ENCODE measurements at regions not wholly inside any gene's neighbourhood (a gene's known extent, or its start where the extent isn't known, plus 50 kb on each side); places are given as distances from the start of the nearest gene placed in this dataset.
"Not testable (repeated sequence)": the region's sequence is repeated elsewhere in the genome, so short reads cannot be mapped to it uniquely, and the experiment has no call there.

DNA sequence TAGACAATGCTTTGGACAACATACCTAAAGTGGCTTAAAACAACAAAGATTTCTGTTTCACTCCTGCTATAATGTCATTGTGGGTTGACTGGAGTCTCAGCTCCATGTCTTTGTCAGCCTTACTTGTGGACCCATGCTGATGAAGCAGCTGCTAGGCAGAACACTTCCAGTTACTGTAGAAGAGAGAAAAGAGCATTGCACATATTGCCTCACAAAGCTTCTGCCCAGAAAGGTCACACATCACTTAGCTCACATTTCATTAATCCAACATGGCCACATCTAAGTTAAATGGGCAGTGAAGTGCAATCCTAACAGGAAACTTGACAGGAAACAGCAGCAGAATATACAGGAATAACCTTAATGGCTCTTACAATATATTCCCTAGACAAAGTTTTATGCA is 480.5 kb upstream of the HTR1E start:
- DNase-seq = no peak

DNA sequence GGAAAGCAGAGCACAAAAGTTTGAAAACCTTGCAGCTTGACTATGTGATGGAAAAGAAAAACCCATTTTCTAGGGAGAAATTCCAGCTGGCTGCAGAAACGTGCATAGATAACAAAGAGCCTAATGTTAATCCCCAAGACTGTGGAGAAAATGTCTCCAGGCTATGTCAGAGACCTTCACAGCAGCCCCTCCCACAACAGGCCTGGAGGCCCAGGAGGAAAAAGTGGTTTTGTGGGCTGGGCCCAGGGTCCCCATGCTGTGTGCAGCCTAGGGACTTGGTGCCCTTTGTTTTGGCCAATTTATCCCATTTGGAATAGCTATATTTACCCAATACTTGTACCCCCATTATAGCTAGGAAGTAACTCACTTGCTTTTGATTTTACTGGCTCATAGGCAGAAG is 484.1 kb upstream of the HTR1E start:
- DNase-seq = no peak

DNA sequence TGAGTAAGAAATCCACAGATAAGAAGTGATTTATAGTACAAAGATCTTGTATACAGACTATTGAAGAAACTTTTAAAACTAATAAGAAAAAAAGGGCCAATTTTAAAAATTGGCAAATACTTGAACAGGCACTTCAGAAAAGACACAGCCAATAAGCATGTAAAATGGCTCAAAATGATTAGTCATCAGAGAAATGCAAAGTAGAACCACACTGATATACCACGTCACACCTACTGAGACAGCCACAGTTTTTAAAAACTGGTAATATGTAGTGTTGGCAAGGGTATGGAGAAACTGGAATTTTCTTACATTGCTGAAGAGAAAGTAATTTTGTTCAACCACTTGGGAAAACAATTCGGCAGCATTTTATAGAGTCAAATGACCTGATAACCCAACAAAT is 488.9 kb upstream of the HTR1E start:
- no peak for DNase-seq

DNA sequence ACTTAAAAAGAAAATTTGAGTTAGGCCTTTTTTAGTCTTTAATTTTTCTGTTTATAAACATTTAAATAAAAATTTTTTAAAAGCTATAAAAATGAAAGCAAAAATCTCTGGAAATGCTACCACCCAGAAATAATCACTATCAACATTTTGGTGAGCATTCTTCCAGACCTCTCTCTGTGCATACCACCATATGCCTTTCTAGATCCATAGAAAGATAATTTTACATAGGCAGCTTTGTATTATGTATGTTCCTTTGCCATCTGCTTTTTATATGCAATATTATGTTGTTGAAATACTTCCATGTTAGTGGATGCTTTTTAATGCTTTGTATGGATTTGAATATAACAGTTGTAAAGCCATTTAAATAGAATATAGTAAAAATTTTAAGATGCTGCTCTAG is 496.7 kb upstream of the HTR1E start:
- no peak for DNase-seq

DNA sequence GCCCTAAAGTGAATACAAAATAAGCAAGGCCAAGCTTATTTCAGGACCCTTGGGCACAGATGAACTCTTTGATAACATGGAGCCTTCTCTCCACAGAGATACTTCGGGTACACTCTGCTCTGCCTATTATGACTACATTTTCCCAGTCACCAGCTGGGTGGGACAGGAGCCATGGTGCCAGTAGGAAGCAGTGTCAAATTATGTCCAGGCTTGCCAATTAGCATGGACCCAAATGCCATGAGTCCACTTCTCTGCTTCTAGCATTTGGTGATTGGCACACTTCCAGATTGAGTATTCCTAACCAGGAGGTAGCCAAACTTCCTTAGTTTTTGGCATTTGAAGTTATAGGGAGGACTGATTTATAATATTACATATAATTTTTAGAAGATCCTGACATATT is 513.8 kb upstream of the HTR1E start:
- DNase-seq = no peak

DNA sequence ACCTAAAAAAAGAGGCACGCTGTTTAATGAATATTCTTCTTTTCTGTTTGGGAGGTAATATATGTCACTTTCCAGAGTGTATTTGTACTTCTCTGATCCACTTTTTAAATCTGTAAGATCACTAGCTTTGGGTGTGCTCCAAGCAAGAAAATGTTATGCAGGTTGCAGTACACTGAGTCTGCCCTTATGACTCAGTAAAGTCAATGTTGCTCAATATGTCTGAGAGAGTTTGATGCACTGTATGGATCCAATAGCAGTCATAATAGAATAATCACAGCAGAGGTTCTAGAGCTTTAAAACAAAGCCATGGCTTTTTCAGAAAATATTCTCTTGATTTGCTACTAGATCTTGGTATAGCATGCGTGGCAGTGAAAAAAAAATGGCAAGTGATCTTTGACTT is 525.3 kb upstream of the HTR1E start:
- DNase-seq = no peak

DNA sequence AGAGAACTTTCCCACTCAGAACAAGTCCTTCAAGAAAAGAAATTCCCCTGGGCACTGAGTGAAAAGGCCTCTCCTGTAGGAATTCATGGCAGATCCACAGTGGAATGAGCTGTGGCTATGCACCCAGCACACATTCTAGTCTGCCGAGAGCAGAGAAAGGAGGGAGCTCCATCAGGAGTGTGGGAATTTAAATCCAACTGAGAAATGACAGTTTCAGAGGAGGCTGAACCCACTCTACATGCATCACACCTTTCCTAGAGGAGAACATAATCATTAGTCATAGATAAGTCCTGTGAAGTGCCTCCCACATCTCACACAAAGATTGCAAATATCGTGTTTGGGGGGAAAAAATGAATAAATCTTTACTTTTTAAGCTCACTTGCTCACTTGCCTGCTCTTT is 530.2 kb upstream of the HTR1E start:
- DNase-seq = no peak

DNA sequence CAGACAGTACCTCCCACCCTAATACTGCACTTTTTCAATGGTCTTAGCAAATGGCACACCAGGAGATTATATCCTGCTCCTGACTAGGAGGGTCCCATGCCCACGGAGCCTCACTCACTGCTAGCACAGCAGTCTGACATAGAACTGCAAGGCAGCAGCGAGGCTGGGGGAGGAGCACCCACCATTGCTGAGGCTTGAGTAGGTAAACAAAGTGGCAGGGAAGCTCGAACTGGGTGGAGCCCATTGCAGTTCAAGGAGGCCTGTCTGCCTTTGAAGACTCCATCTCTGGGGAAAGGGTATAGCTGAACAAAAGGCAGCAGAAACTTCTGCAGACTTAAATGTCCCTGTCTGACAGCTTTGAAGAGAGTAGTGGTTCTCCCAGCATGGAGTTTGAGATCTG is 544.5 kb upstream of the HTR1E start:
- not testable (repeated sequence) for DNase-seq

DNA sequence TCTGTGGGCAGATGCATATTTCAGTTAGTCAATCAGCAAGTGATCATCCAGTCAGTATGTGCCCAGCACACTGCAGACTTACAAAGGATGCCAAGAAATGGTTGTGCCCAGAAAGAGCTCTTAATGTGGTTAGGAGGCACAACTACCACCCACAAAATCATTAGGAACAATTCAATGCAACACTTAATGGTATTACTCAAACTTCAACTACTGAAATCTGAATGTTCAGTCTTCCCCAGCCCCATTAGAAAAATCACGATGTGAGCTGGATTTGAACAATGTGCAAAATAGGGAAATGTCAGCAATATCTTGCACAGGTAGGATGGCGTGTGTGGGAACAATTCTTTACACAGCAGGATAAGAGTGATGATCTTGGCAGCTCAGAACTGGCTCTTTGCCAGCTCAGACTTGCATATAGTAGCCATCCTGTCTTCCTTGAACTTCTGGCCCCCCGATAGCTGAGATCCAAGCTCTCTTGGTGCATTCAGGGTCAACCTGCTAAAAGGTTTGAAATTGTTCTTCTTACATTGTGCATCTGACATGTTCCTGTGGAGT is 556.7 kb upstream of the HTR1E start:
- no peak for DNase-seq

DNA sequence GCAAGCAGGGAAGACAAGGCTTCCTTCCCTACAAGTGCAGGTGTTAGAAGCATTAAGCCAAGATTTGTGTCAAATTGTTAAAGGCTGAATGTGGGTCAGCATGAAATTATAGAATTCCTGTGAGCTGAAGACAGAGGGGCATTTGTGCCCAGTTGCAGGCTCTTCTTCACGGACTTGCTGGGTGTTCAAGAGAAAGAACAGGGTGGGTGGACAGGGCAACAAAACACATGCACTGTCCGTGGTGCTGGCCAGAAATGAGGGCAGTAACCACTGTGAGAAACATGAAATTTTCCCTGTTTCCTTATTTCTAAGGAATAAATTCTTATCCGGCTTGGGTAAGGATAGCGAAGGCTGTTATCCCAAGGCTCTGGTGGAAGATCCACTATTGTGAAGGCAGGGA is 579.5 kb upstream of the HTR1E start:
- no peak for DNase-seq

DNA sequence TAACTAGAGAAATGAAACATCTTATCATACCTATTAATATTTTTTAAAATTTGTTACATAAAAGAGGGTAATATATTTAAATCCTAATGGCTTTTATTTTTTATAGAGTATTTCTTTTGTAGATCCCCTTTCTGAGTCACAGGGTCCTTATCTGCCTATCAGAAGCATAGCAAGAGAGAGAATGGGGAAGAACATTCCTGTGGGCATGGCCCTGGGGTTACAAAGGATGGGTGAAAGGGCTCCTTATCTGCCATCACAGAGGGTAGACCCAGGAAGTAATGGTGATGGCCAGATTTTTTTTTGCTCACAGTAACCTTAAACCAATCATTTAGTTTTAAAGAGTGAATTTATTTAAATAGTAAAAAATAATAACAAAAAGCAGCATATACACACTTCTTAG is 582.1 kb upstream of the HTR1E start:
- DNase-seq = peak; percentile 68

DNA sequence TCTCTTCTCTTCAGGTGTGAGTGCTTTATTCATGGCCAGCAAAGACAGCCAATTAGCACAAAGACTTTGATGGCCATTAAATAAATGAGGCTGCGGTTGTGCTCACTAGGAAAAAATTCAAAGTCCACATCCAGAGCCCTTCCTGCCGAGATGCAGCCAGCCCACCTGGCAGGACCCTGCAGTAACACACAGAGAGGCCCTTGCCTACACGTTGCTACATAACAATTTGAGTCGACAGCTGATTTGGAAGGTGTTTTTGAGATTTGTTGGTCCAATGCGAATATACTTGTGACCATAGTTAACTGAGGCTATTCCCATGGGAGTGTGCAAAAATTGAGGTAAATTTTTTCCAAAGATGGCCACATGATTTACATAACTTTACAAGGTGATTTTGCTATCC is 605.4 kb upstream of the HTR1E start:
- DNase-seq = no peak

DNA sequence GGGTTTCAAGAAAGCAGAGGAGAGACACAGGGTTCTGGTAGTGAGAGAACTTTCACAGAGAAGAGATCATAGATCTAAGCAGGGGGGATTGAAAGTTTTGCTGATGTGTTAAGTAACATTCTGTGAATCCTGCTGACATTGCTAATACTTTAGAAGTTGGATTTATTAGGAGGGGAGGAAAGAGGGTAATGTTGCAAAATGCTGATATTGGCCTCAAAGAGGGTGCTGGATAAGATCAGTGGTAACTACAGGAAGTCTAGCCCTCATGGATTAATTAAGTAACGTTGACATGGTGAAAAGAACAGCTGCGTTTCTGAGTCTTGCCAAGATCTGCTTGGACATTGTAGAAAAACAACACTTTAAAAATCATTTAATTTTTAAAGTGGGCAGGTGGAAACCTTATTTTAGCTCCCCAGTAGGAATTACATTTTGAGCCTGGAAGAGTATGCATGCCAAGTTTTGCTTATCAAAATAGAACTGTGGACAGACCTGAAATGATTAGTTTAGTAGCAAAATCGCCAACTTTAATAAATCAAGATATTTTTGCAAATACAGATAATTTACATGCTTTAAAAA is 606.0 kb upstream of the HTR1E start:
- DNase-seq = no peak

DNA sequence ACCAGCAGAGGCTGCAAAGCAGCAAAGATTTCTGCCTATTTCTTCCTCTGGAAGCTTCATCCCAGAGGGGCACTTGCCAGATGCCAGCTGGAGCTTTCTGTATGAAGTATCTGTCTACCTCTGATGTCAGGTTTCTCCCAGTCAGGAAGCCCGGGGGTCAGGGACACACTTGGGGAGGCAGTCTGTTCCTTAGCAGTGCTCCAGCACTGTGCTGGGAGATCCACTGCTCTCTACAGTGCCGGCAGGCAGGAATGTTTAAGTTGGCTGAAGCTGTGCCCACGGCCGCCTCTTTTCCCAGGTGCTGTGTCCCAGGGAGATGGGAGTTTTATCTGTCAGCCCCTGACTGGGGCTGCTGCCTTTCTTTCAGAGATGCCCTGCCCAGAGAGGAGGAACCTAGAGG is 631.1 kb upstream of the HTR1E start:
- DNase-seq = no peak

DNA sequence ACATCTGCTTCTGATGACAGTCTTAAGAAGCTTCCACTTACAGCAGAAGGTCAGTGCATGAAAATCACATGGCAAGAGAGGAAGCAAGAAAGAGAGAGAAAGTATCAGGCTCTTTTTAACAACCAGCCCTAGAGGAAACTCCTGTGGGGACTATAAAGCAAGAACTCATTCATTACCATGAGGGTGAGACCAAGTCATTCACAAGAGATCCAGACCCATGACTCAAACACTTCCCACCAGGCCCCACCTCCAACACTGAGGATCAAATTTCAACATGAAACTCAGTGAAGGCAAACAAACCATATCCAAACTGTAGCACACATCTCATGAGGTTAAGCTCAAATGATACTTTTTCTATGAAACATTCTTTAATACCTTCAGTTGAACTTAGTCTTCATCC is 643.2 kb upstream of the SYNCRIP start:
- DNase-seq = no peak

DNA sequence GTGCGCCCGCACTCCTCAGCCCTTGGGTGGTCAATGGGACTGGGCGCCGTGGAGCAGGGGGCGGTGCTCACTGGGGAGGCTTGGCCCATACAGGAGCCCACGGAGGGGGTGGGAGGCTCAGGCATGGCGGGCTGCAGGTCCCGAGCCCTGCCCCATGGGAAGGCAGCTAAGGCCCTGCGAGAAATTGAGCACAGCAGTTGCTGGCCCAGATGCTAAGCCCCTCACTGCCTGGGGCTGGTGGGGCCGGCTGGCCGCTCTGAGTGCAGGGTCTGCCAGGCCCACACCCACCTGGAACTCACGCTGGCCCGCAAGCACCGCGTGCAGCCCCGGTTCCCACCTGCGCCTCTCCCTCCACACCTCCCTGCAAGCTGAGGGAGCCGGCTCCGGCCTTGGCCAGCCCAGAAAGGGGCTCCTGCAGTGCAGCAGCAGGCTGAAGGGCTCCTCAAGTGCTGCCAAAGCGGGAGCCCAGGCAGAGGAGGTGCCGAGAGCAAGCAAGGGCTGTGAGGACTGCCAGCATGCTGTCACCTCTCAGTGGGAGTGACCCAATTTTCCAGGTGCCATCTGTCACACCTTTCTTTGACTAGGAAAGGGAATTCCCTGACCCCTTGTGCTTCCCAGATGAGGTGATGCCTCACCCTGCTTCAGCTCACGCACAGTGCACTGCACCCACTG is 642.3 kb upstream of the SYNCRIP start:
- not testable (repeated sequence) for DNase-seq

DNA sequence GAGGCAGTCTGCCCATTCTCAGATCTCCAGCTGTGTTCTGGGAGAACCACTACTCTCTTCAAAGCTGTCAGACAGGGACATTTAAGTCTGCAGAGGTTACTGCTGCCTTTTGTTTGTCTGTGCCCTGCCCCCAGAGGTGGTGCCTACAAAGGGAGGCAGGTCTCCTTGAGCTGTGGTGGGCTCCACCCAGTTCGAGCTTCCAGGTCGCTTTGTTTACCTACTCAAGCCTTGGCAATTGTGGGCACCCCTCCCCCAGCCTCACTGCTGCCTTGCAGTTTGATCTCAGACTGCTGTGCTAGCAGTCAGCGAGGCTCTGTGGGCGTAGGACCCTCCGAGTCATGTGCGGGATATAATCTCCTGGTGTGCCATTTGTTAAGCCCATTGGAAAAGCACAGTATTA is 640.9 kb upstream of the SYNCRIP start:
- DNase-seq = not testable (repeated sequence)

DNA sequence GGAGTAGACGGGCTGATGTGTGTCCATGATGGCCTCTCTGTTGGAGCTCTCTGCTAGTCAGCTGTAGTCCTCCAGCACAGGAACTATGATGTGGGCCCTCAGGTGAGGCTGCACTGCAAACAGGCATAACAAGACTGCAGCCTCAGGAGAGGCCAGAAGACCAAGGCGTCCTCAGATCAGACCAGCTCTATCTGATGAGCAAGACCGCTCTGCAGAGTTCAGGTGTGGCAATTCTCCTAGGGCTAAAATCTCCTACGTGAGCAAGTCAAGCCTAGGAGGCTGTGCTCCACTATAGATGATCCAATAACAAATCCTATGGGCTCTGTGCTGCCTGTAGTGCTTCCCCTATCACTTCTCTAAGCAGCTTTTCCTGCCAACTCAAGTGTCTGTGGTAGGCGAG is 633.4 kb upstream of the SYNCRIP start:
- no peak for DNase-seq

DNA sequence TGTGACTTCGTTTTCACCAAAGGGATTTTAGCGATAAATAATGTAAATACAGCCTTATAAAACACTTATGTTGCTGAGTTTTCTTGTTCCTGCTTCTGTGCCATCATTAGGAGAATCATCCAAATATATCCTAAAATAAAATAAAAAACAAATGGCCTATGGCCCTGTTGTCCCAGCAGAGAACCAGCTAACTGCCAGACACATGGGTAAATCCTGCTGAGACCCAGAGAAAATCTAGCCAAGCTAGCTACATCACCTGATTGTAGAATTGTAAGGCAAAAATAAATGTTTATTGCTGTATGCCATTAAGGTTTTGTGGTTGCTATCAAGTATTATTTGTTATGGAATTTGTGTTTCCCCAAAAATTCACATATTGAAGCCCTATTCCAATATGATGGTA is 631.2 kb upstream of the SYNCRIP start:
- DNase-seq = no peak

DNA sequence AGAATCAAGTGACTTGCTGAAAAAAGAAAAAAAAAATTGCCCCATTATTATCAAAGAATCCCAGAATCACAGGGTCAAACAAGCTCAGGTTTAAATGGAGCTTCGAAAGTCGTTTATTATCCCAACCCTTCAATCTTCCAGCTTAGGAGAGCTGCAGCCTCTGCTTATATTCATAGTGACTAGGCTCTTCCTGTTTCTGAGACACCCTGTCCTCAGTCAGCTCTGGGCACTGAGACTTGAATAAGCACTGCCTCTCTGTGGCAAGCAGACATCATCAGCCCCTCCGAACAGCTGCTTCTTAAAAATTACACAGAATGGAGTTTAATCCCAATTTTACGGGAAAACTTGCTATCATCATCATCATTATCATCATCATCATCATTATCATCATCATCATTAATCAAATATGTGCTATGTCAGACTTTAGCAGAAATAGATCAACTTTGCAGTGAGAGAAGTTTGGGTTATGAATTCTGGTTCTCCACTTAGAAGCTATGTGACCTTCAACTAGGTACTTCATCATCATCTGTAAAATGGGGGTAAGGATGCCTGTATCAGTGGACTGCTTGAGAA is 614.0 kb upstream of the SYNCRIP start:
- DNase-seq = no peak

DNA sequence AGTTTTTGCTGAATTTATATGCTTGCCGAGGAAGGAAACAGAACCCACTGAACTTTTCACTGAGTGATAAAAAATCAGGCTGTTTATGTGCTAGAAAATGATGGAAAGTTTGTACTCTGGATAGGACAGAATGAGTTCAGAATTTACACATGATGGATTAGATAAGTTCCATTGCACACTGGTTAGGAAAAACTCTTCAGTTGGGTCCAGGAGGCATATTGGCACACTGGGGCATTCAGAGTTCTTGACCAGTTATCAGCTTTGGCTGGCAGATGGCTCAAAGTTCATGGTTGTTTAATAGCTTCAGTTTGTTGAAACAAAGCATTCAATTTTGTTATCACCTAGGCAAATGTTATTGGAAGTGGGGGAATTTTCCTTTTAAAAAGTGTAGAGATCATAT is 613.3 kb upstream of the SYNCRIP start:
- no peak for DNase-seq

DNA sequence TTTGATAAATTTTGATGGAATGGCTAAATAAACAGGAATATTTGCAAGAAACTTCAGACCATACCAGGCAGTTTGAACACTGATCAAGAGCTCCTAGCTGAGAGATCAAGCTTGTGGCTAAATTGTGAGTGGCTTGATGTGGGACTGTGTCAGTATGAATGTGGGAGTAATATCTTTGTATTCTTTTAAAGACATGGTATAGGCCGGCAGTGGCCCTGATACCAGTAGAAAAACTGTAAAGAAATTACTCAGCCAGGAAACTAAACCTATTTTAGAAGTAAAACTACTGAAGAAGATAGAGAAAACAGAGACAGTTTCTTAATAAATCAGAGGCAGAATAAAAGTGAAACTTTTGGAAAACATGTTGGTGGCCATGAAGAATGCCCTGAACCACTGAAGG is 608.4 kb upstream of the SYNCRIP start:
- DNase-seq = no peak

DNA sequence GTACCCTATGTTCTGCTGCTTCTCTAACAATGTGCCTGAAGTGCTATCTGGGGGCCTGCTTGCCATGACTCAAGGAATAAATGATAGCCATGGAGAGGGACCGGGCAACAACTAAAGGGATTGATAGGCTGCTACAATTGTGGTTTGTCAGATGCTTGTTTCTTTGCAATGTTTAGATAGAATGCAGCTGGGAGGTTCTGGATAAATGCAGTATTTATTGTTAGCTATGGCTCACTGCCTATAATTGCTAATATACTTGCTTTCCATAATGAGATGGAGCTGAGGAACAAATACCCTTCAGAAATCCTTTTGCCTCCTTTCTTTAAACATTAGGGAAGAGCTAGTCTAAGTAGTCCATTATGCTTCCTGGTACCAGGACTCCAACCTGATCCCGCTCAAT is 575.2 kb upstream of the SYNCRIP start:
- DNase-seq = no peak

DNA sequence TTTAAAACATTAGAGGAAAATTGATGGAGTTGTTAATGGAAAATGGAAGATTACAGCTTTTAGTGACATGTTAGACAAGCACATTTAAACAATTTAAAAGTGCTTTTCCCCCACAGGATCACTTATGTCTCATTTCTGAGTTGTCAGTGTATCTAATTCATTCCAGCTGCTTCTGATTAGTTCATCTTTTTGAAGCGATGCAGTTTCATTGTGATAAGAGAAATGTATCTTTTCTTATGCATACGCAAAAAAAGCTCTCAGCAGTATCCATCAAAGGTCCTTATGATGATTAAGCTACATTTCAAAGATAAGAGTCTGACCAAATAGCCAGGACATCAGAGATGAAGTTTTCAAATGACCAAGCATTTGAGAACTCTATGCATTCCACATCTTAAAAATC is 572.6 kb upstream of the SYNCRIP start:
- DNase-seq = no peak

DNA sequence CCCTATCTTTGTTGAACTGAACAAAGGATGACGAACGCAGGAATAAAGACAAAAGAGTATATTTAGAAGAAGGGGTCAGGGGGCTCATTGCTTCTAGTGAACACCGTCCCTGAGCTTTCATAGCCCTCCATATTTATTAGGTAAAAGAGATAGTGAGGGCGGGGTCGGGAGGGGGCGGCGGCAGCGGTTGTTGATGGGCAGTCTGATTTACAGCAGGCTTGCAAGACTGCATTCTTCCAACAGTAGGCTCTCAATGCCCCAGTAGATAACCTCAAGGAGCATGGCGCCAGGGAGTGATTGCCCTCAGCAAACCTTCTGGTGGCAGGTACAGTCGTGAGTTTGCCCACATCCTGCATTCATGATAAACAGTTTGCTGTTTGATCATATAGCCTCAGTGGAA is 563.3 kb upstream of the SYNCRIP start:
- DNase-seq = no peak
